ENCODE measurements at regions not wholly inside any gene's neighbourhood (a gene's known extent, or its start where the extent isn't known, plus 50 kb on each side); places are given as distances from the start of the nearest gene placed in this dataset.

DNA sequence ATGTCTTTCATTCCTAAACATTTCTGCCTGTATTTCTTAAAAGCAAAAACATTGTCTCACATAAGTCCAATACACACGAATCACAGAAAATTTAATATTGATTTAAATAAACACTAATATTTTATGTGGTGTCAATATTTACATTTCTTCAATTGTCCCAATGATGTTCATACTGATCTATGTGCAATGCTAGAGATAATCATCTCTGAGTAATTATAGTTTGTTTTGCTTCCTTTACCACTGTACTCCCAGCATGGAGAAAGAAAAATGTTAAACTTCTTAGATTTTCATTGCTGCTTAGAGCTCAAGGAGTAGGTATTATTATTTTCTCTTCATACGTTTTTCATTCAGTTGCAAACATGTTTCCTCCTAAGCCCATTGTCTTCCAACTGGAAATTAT lies 434.2 kb upstream of the PRR20A start:
- no peak for DNase-seq (ENCODE audit: low spot score in 2 of 2)
- H3K4me3 ChIP-seq: no peak overlapping the region
- WGBS, 2 donors: 40 to 48% methylated on average over 2 of the region's 2 CpGs
- no peaks in the 10 kb centered on the region for H3K4me1 ChIP-seq
- TF ChIP-seq EP300 (IDR thresholded peaks at IDR 0.05) (no peak), POLR2A (IDR thresholded peaks at IDR 0.05) (no peak)
- TF ChIP-seq, protein P1, sequence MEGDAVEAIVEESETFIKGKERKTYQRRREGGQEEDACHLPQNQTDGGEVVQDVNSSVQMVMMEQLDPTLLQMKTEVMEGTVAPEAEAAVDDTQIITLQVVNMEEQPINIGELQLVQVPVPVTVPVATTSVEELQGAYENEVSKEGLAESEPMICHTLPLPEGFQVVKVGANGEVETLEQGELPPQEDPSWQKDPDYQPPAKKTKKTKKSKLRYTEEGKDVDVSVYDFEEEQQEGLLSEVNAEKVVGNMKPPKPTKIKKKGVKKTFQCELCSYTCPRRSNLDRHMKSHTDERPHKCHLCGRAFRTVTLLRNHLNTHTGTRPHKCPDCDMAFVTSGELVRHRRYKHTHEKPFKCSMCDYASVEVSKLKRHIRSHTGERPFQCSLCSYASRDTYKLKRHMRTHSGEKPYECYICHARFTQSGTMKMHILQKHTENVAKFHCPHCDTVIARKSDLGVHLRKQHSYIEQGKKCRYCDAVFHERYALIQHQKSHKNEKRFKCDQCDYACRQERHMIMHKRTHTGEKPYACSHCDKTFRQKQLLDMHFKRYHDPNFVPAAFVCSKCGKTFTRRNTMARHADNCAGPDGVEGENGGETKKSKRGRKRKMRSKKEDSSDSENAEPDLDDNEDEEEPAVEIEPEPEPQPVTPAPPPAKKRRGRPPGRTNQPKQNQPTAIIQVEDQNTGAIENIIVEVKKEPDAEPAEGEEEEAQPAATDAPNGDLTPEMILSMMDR (IDR thresholded peaks at IDR 0.05): no peak
- no peaks in the 10 kb centered on the region for H3K9me3 ChIP-seq
- no peaks in the 10 kb centered on the region for H3K27me3 ChIP-seq
- H3K36me3 ChIP-seq: no peaks in the 10 kb centered on the region
- no peak overlapping the region for H3K27ac ChIP-seq

DNA sequence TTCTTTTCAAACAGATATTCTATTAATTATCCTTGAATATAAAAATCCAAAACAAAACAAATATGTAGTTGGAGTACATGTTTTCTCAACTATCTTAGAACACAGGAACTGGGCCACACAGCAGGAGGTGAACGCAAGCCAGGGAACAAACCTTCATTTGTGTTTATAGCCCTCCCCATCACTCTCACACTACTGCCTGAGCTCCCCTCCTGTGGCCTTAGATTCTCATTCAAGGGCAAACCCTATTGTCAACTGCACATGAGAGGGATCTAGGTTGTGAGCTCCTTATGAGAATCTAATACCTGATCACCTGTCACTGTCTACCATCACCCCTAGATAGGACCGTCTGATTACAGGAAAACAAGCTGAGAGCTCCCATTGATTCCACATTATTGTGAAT lies 427.1 kb upstream of the PRR20A start:
- Histone ChIP-seq H3K36me3 (no peaks in the 10 kb centered on the region), H3K27me3 (no peaks in the 10 kb centered on the region), H3K9me3 (no peaks in the 10 kb centered on the region), H3K4me3 (no peak overlapping the region), H3K4me1 (no peaks in the 10 kb centered on the region), H3K27ac (no peak overlapping the region)
- DNase-seq (ENCODE audit: low spot score in 2 of 2): no peak
- TF ChIP-seq POLR2A (IDR thresholded peaks at IDR 0.05) (no peak), EP300 (IDR thresholded peaks at IDR 0.05) (no peak)
- TF ChIP-seq, protein P1 (IDR thresholded peaks at IDR 0.05): no peak
- WGBS, 2 donors: 78 to 81% methylated on average over 2 of the region's 2 CpGs

DNA sequence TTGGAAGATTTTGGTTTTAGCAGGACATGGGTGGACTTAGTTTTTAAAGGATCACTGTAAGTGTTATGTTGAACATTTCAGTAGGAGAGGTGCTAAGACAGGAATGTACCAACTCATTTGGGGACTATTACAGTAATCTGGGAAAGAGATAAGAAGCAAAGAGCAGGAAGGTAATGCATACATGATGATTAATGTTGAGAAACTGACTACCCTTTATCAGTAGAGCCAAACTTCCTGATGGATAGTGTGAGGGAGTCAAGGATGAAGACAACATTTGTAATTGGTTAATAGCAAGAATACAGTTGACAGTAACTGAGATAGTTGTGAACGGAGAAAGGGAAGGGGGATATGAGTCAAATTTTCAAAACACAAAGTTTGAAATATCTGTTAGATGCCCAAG lies 421.9 kb upstream of the PRR20A start:
- Histone ChIP-seq H3K27ac (no peak overlapping the region), H3K4me1 (no peaks in the 10 kb centered on the region), H3K36me3 (no peaks in the 10 kb centered on the region), H3K9me3 (no peaks in the 10 kb centered on the region), H3K27me3 (no peaks in the 10 kb centered on the region), H3K4me3 (no peak overlapping the region)
- no peak for TF ChIP-seq POLR2A (IDR thresholded peaks at IDR 0.05)
- TF ChIP-seq, protein P1 (IDR thresholded peaks at IDR 0.05): no peak
- TF ChIP-seq EP300 (IDR thresholded peaks at IDR 0.05): no peak
- 70 to 90% methylated on average over 1 of the region's 1 CpG for WGBS, 2 donors
- no peak for DNase-seq (ENCODE audit: low spot score in 2 of 2)

DNA sequence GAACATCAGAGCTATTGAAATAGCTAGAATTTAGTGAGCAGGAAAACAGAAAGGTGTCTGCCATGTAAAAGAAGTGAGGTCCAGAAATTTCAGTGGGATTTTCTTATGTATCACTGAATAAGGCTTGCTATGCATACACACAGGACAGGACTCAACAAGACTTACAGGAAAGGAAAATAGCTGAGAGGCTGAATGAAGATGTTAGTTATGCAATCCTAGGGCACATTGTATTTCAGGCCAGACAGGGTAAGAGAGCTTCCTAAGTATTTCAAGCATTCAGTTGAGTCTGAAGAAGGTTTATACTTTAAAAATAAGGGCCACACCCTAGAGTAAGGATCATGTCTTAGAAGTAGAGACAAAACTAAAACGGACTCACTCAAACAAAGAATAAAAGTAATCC lies 419.9 kb upstream of the PRR20A start:
- H3K27me3 ChIP-seq: no peaks in the 10 kb centered on the region
- no peaks in the 10 kb centered on the region for H3K36me3 ChIP-seq
- H3K9me3 ChIP-seq: no peaks in the 10 kb centered on the region
- WGBS, 2 donors: 77 to 78% methylated on average over 1 of the region's 1 CpG
- H3K27ac ChIP-seq: no peak overlapping the region
- no peak for TF ChIP-seq POLR2A (IDR thresholded peaks at IDR 0.05)
- TF ChIP-seq, protein P1 (IDR thresholded peaks at IDR 0.05): no peak
- no peak for TF ChIP-seq EP300 (IDR thresholded peaks at IDR 0.05)
- no peak overlapping the region for H3K4me3 ChIP-seq
- H3K4me1 ChIP-seq: no peaks in the 10 kb centered on the region
- DNase-seq (ENCODE audit: low spot score in 2 of 2): no peak

DNA sequence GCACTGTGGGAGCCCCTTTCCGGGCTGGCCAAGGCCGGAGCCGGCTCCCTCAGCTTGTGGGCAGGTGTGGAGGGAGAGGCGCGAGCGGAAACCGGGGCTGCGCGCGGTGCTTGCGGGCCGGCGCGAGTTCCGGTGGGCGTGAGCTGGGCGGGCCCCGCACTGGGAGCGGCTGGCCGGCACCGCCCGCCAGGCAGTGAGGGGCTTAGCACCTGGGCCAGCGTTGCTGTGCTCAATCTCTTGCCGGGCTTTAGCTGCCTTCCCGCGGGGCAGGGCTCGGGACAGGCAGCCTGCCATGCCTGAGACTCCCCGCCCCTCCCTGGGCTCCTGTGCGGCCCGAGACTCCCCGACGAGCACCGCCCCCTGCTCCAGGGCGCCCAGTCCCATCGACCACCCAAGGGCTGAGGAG lies 405.2 kb upstream of the PRR20A start:
- Histone ChIP-seq H3K9me3 (peaks cover 0 to 5% (median 0%) of the 10 kb centered on the region in 4 donors), H3K4me1 (no peaks in the 10 kb centered on the region), H3K4me3 (no peak overlapping the region), H3K27me3 (no peaks in the 10 kb centered on the region), H3K27ac (no peak overlapping the region), H3K36me3 (no peaks in the 10 kb centered on the region)
- 92 to 97% methylated on average over 24 to 35 of the region's 35 CpGs for WGBS, 2 donors
- DNase-seq (ENCODE audit: low spot score in 2 of 2): no peak
- TF ChIP-seq, protein P1 (IDR thresholded peaks at IDR 0.05): no peak
- TF ChIP-seq POLR2A (IDR thresholded peaks at IDR 0.05) (no peak), EP300 (IDR thresholded peaks at IDR 0.05) (no peak)

Data from tibial nerve (tissue), 4 donors.